HTR-8/SVneo (cell line): ENCODE measurements at regions not wholly inside any gene's neighbourhood (a gene's known extent, or its start where the extent isn't known, plus 50 kb on each side); places are given as distances from the start of the nearest gene placed in this dataset.
"Not testable (repeated sequence)": the region's sequence is repeated elsewhere in the genome, so short reads cannot be mapped to it uniquely, and the experiment has no call there.

ENCODE experiments used
- DNase-seq: peaks from one replicate; pipeline ENCODE4 v3.0.0; 2011; ENCODE audit warnings: low spot score, mixed read lengths; ENCODE audit not compliant: insufficient read length
- FAIRE-seq: peaks from 2 replicates; lab custom pipeline; 2011; peaks lifted over from hg19 to GRCh38; lab: Jason Lieb, UNC

- DNase-seq (no peak), FAIRE-seq (no peak)
Observed at GRCh38 chr1:204777591-204777990, 92.1 kb upstream of the LRRN2 start.

- DNase-seq: no peak
- no peak for FAIRE-seq
Observed at GRCh38 chr1:204780630-204781029, 90.0 kb upstream of the NFASC start.

DNA sequence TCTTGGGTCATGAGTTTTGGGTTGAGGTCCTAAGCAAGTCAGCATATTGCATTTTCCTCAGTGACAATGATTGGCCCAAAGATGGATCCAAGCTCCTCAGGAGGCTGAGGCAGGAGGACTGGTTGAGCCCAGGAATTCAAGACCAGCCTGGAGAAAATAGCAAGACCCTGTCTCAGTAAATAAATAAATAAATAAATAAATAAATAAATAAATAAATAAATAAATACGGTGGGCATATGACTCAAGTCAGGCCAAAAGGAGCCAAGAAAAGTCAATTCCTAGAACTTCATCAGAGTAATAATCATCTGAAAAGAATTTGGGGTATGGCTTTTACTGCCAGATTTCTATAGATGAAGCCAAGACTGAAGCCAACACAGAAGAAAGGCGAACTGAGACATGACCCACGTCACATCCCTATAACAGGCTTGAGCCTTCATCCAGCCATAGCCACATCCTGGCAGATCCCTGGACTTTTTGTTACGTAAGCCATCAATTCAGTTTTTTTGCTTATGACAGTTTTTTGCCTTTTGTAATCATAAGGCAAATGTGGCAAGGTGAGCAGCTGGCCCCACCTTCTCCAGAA, 88.5 kb upstream of the NFASC start:
- FAIRE-seq: no peak

DNA sequence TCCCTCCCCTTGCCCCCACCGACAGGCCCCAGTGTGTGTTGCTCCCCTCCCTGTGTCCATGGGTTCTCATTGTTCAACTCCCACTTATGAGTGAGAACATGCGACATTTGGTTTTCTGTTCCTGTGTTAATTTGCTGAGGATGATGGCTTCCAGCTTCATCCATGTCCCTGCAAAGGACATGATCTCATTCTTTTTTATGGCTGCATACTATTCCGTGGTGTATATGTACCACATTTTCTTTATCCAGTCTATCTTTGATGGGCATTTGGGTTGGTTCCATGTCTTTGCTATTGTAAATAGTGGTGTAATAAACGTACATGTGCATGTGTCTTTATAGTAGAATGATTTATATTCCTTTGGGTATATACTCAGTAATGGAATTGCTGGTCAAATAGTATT, 85.6 kb upstream of the NFASC start:
- FAIRE-seq, DNase-seq: not testable (repeated sequence)

More for the DNA sequence above, 88.5 kb upstream of the NFASC start:
- DNase-seq: peak; percentile 12

DNA sequence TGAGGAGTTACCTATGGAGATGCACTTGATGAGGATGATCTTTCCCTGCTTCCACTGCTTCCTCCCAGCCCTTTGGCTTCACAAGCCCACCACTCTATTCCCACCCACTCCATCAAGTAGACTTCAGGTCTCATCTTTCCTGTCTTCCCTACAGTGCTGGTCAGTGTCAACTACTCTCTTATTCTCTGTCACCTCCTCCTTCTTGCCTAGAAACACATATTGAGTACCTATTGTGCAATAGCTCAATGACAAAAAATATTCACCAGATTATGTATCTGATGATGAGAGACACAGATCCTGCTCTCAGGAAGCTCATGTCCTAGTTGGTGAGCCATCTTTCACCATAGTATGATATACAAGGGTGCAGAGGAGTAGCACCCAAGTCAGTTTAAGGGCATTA, 82.2 kb upstream of the NFASC start:
- no peak for FAIRE-seq

DNA sequence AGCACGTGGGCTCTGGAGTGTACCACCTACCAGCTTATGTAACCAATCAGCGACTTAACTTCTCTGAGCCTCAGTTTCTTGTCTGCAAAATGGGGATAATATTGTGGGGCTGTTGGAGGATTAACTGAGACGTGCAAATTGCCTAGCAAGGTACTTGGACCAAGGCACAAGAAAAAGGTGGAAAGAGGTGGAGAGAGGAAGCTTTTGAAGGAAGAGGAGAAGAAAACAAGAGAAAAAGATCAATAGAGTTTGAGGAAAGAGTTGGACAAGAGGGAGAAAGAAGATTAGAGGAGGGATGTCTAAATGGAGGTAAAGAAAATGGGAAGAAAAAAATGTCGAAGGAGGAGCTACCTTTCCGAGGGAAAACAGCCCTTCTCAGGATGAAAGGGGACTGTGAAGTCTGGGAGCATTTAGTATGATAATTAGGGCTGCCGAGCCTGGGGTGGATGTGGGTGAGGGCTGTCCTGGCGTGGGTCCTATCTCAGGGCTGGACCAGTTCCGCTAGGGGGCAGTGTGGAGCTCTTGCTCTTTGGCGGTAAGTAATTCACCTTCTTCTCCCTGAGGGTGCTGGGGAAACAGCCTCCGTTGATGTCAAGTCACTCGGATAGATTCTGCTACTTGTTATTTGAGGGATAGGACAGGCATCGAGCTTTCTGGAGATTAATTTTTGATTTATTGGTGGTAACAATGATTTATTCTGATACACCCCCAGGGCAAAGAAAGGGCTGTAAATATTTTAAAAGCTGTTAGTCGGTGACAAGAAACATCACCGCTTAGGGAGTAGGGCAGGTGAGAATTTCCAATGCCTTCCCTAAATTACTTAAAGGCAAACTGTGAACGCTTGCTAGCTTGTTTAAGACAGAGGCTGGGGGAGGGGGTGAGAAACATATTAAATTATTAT, 79.0 kb upstream of the NFASC start:
- no peak for FAIRE-seq
- DNase-seq: peak; percentile 73

More for the DNA sequence above, 82.2 kb upstream of the NFASC start:
- DNase-seq: no peak

DNA sequence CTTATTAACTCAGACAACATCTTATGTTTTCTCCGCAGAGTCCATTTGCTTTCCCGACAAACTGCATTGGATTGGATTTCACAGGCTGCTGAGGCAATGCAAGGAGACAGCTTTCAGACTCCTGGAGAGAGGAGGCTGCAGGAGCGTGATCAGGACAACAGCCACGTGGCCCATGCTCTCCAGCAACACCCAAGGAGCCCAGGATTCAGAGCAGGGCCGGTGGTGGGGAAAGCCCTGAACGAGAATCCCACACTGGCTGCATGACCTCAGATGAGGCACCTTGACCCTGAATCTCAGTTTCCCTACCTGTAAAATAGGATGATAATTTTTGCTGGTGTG, 78.3 kb upstream of the NFASC start:
- DNase-seq (no peak), FAIRE-seq (no peak)

DNA sequence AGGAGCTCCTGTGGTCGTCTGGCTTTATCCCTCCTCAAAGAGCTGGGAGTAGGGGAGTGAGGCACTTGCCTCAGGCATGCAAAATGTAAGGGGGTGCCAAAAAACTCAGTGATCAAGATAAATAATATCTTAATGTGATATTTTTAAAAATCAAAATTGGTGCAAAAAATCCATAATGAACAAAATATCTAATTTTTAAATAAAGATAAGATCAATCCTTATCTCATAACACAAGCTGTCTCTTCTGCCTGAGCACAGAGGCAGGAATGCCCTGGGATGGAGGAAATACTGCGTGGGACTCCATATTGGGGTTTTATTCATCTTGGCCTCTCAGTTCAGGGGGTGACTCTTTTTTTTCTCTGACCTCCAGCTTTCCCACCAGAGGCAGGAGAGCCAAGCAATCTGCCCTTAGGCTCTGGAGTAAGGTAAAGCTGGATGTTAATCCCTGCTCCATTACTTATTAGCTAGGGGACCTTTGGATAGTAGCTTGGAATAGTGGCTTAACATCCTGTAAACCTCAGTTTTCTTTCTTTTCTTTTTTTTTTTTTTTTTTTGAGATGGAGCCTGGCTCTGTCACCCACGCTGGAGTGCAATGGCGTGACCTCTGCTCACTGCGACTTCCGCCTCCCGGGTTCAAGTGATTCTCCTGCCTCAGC, 77.3 kb upstream of the NFASC start:
- FAIRE-seq (no peak), DNase-seq (no peak)

- DNase-seq, FAIRE-seq: not testable (repeated sequence)
Observed at GRCh38 chr1:204796886-204797285, 73.8 kb upstream of the NFASC start.

GRCh38 chr1:204797401-204797800, 73.3 kb upstream of the NFASC start:
- DNase-seq (no peak), FAIRE-seq (no peak)

DNA sequence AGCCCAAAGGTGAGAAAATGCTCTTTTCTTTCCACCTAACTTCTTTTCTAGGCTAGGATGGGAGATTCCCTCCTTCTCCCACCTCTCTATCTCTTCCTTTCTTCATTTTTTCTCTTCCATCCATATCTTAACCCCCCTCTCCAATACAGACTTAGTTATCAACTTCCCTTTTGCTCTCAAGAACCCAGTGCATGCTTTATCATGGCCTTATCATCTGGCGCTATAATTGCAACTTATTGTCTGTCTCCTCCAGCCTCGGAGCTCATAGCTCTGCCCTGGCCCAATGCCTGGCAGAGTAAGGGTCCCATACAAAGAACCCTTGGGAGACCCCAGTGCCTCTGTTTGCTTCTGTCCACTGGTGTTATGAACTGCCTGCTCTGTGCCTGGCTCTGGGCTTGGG, 71.0 kb upstream of the NFASC start:
- FAIRE-seq (no peak), DNase-seq (no peak)

- FAIRE-seq (no peak), DNase-seq (no peak)
Observed at GRCh38 chr1:204801211-204801610, 69.5 kb upstream of the NFASC start.

DNA sequence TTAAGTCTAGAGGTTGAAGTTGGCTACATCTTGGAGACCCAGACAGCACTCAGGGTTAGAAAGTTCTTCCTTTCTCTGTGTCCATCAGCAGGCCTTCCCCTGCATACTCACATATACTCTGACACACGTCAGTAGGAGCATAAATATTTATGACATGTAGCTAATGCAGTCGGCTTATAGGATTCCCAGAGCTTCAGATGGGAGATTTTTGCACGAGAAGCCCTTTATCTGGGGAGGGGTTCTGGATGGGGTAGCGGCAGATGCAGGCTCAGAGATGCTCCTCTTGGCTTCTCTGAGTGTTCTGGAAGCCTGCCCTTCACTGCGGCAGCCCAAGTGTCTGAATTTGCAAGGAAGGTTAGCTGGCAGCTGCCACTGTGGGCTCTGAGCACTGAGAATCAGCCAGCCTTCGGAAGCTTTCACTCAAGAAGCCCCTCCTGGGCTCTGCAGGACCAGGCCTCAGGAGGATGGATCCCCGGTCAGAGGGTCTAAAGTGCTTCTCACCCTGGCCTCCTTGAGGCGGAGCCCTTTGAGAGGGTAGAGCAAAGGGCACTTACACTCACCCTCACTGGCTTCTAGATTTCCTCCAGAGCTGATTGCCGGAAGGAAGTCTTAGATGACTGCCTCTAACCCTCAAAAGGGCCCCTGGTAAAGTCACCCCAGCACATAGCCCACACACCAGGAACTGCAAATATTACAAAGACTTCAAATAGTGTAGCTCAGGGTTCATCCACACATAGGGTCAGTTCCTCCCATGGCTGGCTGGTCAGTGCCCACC, 68.1 kb upstream of the NFASC start:
- DNase-seq (no peak), FAIRE-seq (no peak)

DNA sequence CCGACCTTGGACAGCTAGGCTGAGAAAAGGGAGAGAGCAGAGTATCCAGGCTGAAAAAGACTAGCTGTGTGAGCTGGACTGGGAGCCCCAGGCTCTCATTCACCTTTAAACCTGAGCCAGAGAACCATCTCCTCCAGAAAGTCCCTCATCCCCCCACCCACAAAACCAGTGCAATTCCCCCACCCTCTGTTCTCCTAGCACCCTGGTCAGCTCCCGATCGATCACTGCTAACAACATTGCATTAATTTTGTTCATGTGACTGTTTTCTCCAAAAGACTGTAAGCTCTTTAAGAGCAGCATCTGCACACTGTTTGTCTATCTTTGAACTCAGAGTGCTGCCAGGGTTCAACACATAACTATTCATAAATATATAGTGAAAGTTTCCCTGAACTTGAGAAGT, 67.1 kb upstream of the NFASC start:
- FAIRE-seq: no peak
- DNase-seq: no peak

DNA sequence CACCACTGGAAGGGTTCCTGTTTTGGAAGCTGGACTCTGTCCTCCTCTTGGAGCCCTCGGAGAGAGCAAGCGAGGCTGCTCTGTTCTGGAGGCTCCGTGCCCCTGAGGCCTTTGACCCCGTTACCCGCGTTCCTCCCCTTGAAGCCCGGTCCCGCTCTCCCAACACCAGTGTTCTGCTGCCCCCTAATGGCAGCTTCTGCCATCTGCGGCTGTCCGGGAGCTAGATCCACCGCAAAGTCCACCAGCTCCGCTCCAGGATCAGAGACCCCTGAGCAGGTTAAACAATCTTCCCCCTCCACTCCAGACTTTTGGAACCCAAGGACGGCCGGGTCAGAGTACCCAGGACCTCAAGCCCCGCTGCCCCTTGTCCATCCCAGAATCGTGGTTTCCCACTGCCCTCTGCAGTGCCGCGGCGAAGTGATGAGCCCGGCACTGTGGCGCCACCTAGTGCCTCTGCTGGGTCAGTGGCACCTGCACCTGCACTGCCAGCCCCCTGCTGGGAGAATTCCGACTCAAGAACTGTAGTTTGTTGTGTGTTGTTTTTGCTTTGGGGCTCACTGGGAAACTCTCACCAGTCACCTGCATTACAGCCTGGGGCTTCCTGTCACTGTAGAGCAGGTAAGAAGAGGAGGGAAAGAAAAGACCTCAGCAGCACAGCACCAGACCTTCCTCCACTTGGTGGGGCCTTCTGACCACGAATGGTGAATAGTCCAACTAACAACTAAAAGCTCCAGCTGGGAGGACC, 63.5 kb upstream of the NFASC start:
- DNase-seq (peak; percentile 93), FAIRE-seq (peak; percentile 67)

DNA sequence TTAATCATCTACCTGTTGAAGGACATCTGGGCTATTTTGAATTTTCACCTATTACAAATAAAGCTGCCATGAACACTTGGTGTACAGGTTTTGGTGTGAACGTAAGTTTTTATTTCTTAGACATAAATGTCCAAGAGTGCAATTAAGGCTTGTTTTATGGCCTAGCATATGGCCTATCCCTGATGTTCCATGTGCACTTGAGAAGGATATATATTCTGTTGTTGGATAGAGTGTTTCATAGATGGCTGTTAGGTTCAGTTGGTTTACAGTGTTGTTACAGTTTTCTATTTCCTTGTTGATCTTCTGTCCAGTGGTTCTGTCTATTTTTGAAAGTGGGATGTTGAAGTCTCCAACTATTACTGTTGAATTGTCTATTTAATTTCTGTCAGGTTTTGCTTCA, 61.2 kb upstream of the NFASC start:
- DNase-seq: no peak
- FAIRE-seq: no peak

GRCh38 chr1:204812842-204813241, 57.8 kb upstream of the NFASC start:
- FAIRE-seq (no peak), DNase-seq (no peak)

DNA sequence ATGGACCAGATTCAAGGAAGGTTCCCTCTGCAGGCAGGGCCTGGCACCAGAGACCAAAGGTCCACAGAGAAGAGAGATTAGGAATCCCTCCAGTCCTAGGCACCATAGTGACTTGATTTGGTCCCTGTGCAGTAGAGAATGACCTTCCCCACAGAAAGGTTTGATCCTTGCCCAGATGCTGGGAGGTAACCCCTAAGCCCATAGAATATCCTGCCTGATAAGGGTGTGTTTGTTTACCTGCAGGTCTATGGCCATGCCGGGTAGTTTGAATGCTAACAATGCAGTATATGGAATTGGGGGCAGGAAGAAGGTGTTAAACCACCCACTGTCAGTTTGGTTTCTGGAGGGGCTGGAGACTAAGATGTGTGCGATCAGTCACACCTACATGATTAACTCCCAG, 57.1 kb upstream of the NFASC start:
- DNase-seq (no peak), FAIRE-seq (no peak)

GRCh38 chr1:204814166-204814884, 56.3 kb upstream of the NFASC start:
- FAIRE-seq (no peak), DNase-seq (no peak)
